ENCODE measurements at regions not wholly inside any gene's neighbourhood (a gene's known extent, or its start where the extent isn't known, plus 50 kb on each side); places are given as distances from the start of the nearest gene placed in this dataset.

DNA sequence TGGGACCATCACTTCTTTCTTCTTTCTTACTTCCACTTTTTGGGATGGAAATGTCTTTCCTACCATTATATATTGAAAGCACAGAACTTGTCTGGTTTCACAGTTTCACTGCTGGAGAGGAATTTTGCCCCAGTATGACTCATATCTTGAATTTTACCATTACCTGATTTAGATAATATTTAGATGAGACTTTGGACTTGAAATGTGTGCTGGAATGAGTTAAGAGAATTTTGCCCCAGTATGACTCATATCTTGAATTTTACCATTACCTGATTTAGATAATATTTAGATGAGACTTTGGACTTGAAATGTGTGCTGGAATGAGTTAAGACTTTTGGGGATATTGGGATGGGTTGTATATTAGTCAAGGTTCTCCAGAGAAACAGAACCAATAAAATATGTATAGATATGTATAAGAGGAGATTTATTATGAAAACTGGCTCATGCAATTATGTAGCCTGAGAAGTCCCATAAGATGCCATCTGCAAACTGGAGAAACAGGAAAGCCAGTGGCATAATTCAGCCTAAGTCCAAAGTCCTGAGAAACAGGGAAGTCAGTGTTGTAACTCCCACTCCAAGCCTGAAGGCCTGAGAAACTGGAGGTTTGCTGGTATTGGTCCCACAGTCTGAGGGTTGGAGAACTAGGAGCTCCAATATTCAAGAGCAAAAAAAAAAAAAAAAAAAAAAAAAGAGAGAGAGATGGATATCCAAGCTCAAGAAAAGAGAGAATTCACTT lies 1029.2 kb downstream of the EPHA3 start:
- Histone ChIP-seq H3K4me1 (ENCODE audit: insufficient read depth, low read length) (no peaks in the 10 kb centered on the region), H3K36me3 (ENCODE audit: insufficient read depth, low read length) (no peaks in the 10 kb centered on the region), H3K9me3 (ENCODE audit: control insufficient read depth in 1 of 2, insufficient read depth in 1 of 2, low read length in 2 of 2) (peaks cover 0 to 5% of the 10 kb centered on the region in 2 experiments), H3K27me3 (ENCODE audit: control insufficient read depth in 1 of 2, insufficient read depth in 2 of 2, low read length in 2 of 2) (no peaks in the 10 kb centered on the region), H3K27ac (ENCODE audit: low read depth in 1 of 2, low read length in 2 of 2) (no peak overlapping the region), H3K4me3 (ENCODE audit: low read length) (no peak overlapping the region)
- Mint-ChIP-seq H3K4me3 (no peak overlapping the region), H3K4me1 (ENCODE audit: low read depth) (no peaks in the 10 kb centered on the region), H3K36me3 (ENCODE audit: low read depth) (no peaks in the 10 kb centered on the region), H3K27ac (no peak overlapping the region), H3K9me3 (peaks cover 5% of the 10 kb centered on the region), H3K27me3 (no peaks in the 10 kb centered on the region)
- ChIA-PET POLR2A (no interaction called here), CTCF (no interaction called here)
- intact Hi-C loops (cut with DNase I, micrococcal nuclease), result no loop called here
- TF ChIP-seq, protein P1, sequence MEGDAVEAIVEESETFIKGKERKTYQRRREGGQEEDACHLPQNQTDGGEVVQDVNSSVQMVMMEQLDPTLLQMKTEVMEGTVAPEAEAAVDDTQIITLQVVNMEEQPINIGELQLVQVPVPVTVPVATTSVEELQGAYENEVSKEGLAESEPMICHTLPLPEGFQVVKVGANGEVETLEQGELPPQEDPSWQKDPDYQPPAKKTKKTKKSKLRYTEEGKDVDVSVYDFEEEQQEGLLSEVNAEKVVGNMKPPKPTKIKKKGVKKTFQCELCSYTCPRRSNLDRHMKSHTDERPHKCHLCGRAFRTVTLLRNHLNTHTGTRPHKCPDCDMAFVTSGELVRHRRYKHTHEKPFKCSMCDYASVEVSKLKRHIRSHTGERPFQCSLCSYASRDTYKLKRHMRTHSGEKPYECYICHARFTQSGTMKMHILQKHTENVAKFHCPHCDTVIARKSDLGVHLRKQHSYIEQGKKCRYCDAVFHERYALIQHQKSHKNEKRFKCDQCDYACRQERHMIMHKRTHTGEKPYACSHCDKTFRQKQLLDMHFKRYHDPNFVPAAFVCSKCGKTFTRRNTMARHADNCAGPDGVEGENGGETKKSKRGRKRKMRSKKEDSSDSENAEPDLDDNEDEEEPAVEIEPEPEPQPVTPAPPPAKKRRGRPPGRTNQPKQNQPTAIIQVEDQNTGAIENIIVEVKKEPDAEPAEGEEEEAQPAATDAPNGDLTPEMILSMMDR (IDR thresholded peaks at IDR 0.05), result no peak
- no peak for ATAC-seq (ENCODE audit: poor library complexity)
- DNase-seq, result no peak

DNA sequence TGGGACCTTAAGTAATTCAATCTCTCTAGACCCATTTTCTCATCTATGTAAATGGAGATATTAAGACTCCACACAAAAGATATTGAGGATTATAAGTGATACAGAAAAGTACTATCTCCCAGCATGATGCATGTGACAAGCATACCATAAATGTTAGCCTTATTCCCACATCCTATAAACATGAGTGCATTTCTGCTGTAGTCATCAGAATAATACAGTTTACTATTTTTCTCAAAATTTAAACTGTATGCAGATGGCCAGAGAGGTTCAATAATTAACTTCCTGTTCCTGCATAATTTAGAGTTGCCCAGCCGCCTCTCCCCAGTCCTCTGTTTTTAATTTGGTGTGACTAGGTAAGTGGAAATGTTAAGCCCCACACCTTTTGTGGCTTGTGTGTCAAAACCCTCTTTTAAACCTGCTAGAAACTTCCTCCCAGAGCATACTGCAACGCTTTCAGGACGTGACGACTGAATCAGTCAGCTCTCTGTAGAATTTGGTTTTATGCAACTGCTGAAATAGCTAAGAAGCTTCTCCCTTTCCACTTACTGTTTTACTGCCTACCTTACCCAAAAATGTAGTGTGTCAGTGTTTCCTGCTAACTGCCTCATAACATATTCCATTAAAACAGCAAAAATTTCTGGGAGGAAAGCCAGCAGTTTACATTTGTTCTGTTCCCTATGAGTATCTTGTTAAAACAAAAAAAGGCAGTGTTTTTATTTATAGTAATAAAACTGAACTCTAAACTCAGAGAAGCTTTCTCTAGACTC lies 1037.9 kb downstream of the EPHA3 start:
- DNase-seq (no peak), ATAC-seq (ENCODE audit: poor library complexity) (no peak)
- Histone ChIP-seq H3K36me3 (ENCODE audit: insufficient read depth, low read length) (no peaks in the 10 kb centered on the region), H3K9me3 (ENCODE audit: control insufficient read depth in 1 of 2, insufficient read depth in 1 of 2, low read length in 2 of 2) (peaks cover 0 to under 1% of the 10 kb centered on the region in 2 experiments), H3K4me3 (ENCODE audit: low read length) (no peak overlapping the region), H3K4me1 (ENCODE audit: insufficient read depth, low read length) (no peaks in the 10 kb centered on the region), H3K27me3 (ENCODE audit: control insufficient read depth in 1 of 2, insufficient read depth in 2 of 2, low read length in 2 of 2) (no peaks in the 10 kb centered on the region), H3K27ac (ENCODE audit: low read depth in 1 of 2, low read length in 2 of 2) (no peak overlapping the region)
- Mint-ChIP-seq H3K4me1 (ENCODE audit: low read depth) (no peaks in the 10 kb centered on the region), H3K9me3 (peaks cover 3% of the 10 kb centered on the region), H3K27ac (no peak overlapping the region), H3K36me3 (ENCODE audit: low read depth) (no peaks in the 10 kb centered on the region), H3K4me3 (no peak overlapping the region), H3K27me3 (no peaks in the 10 kb centered on the region)
- CTCF ChIA-PET, result no interaction called here
- POLR2A ChIA-PET, result no interaction called here
- intact Hi-C loops (cut with DNase I, micrococcal nuclease), result no loop called here
- TF ChIP-seq, protein P1 (IDR thresholded peaks at IDR 0.05), result no peak

DNA sequence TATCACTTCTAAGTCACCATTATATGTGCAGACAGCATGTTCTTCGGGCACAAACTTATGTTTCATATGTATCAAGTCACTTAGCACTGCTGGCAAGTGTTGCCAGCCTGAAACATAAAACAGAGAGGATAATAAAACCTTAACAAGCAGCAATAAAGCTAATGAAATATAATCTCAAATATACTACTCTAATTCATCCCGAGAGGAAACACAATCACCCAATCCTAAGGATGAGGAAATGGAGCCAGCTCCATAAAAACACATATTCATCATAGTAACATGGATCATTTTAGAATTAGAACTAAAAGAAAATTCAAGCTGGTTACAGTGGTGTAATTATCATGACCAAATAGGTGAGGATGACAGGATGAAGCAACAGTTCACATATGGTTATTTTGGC lies 1072.7 kb downstream of the EPHA3 start:
- H3K9me3 Mint-ChIP-seq, result no peaks in the 10 kb centered on the region

More for the DNA sequence above, 1072.7 kb downstream of the EPHA3 start:
- H3K36me3 Mint-ChIP-seq (ENCODE audit: low read depth), result no peaks in the 10 kb centered on the region
- POLR2A ChIA-PET, result no interaction called here
- Histone ChIP-seq H3K9me3 (ENCODE audit: control insufficient read depth in 1 of 2, insufficient read depth in 1 of 2, low read length in 2 of 2) (peaks cover 0 to 9% of the 10 kb centered on the region in 2 experiments), H3K36me3 (ENCODE audit: insufficient read depth, low read length) (no peaks in the 10 kb centered on the region), H3K4me3 (ENCODE audit: low read length) (no peak overlapping the region), H3K4me1 (ENCODE audit: insufficient read depth, low read length) (no peaks in the 10 kb centered on the region), H3K27me3 (ENCODE audit: control insufficient read depth in 1 of 2, insufficient read depth in 2 of 2, low read length in 2 of 2) (no peaks in the 10 kb centered on the region), H3K27ac (ENCODE audit: low read depth in 1 of 2, low read length in 2 of 2) (no peak overlapping the region)
- DNase-seq (no peak), ATAC-seq (ENCODE audit: poor library complexity) (no peak)
- CTCF ChIA-PET, result no interaction called here
- no peaks in the 10 kb centered on the region for H3K4me1 Mint-ChIP-seq (ENCODE audit: low read depth)
- TF ChIP-seq, protein P1 (IDR thresholded peaks at IDR 0.05), result no peak
- no peak overlapping the region for H3K27ac Mint-ChIP-seq
- H3K27me3 Mint-ChIP-seq, result no peaks in the 10 kb centered on the region
- intact Hi-C loops (cut with DNase I, micrococcal nuclease), result loop anchor here in 1 of 2 experiments (10.0 kb wide), 1 partner anchor 1975 kb away; no protein-coding TSS in a partner anchor
- H3K4me3 Mint-ChIP-seq, result no peak overlapping the region
